HG03520 (cell line): ENCODE measurements at regions not wholly inside any gene's neighbourhood (a gene's known extent, or its start where the extent isn't known, plus 50 kb on each side); places are given as distances from the start of the nearest gene placed in this dataset.

Experiments
- ATAC-seq: cut with Tn5 transposase; IDR thresholded peaks from one replicate; pipeline ENCODE4 v1.9.1; 2021; ENCODE audit warnings: mild to moderate bottlenecking, moderate library complexity; ENCODE audit not compliant: unreplicated experiment

- ATAC-seq: no peak
Observed at GRCh38 chr5:110342683-110343082, 383.8 kb downstream of the TMEM232 start.

GRCh38 chr5:110343616-110344015 is 382.9 kb downstream of the TMEM232 start:
- ATAC-seq: no peak

- ATAC-seq: no peak
Observed at GRCh38 chr5:110345623-110346022, 380.8 kb downstream of the TMEM232 start.

GRCh38 chr5:110346893-110347358 is 379.5 kb downstream of the TMEM232 start:
- no peak for ATAC-seq

- ATAC-seq: no peak
Observed at GRCh38 chr5:110347781-110348180, 378.7 kb downstream of the TMEM232 start.

GRCh38 chr5:110351430-110351829 is 375.0 kb downstream of the TMEM232 start:
- ATAC-seq: no peak

GRCh38 chr5:110354311-110354710 is 372.2 kb downstream of the TMEM232 start:
- ATAC-seq: no peak

- no peak for ATAC-seq
Observed at GRCh38 chr5:110354915-110355644, 371.4 kb downstream of the TMEM232 start.

- ATAC-seq: no peak
Observed at GRCh38 chr5:110356677-110357076, 369.8 kb downstream of the TMEM232 start.

- no peak for ATAC-seq
Observed at GRCh38 chr5:110359221-110359620, 367.2 kb downstream of the TMEM232 start.

- no peak for ATAC-seq
Observed at GRCh38 chr5:110361471-110361870, 365.0 kb downstream of the TMEM232 start.

GRCh38 chr5:110362261-110362660 is 364.2 kb downstream of the TMEM232 start:
- ATAC-seq: no peak

- no peak for ATAC-seq
Observed at GRCh38 chr5:110366716-110367115, 359.8 kb downstream of the TMEM232 start.
